Colonic mucosa (tissue), 4 donors: ENCODE measurements at regions not wholly inside any gene's neighbourhood (a gene's known extent, or its start where the extent isn't known, plus 50 kb on each side); places are given as distances from the start of the nearest gene placed in this dataset.

Experiments
- DNase-seq: peaks from one replicate; pipeline ENCODE4 v3.0.0-alpha.2; 2020
- H3K27ac ChIP-seq: fragments of 200-600 bp; one replicate; pipeline ENCODE4 v1.8.0; 2021
- H3K27me3 ChIP-seq: fragments of 200-600 bp; one replicate; pipeline ENCODE4 v1.8.0; 2021
- H3K36me3 ChIP-seq: fragments of 200-600 bp; one replicate; pipeline ENCODE4 v1.8.0; 2021
- H3K4me1 ChIP-seq: fragments of 200-600 bp; one replicate; pipeline ENCODE4 v1.8.0; 2021; ENCODE audit warnings: mild to moderate bottlenecking
- H3K4me3 ChIP-seq: fragments of 200-600 bp; one replicate; pipeline ENCODE4 v1.8.0; 2021
- H3K9ac ChIP-seq, 2 donors: one replicate each; pipeline ENCODE4 v1.7.0; 2013; ENCODE audit warnings: control low read depth in 2 of 2, low read depth in 2 of 2, low read length in 2 of 2
- H3K9me3 ChIP-seq: fragments of 200-600 bp; one replicate; pipeline ENCODE4 v1.8.0; 2021
- intact Hi-C: fragments of 100-400 bp; cut with DNase I; formaldehyde crosslinking; loops from one replicate; pipeline ENCODE4 v1.14.1; 2022
- TF ChIP-seq, protein P1 (sequence below): fragments of 200-600 bp; IDR thresholded peaks from one replicate; pipeline ENCODE4 v1.8.0; 2022; ENCODE audit warnings: antibody characterized with exemption, mild to moderate bottlenecking
- donor health status: healthy.
- donor health status: DM: no; HTN: no; CAD: no.
- donor health status: DM: no; HTN: no; CAD: no.

DNA sequence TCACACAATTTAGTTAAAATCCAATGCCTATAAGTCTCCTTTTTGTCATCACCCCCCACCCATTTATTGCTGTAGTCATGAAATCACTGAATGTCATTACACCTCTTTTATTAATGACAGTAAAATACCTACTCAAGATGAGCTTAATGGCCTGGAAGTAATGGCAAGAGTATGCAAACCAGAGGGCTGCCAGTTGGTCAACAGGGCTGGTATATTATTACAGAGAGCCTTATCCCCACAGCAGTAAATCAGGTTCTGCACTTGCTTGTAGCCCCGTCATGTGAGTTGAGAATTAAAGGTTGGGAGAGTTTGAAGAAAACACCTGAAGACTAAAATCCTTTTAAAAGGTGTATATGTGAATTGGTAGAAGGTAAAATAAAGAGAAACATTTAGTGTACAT lies 372.4 kb downstream of the MAT2B start:
- Histone ChIP-seq H3K4me1 (no peaks in the 10 kb centered on the region), H3K9me3 (no peaks in the 10 kb centered on the region), H3K4me3 (no peak overlapping the region), H3K27me3 (no peaks in the 10 kb centered on the region), H3K36me3 (no peaks in the 10 kb centered on the region), H3K9ac (no peak overlapping the region), H3K27ac (no peak overlapping the region)
- DNase-seq, result no peak
- TF ChIP-seq, protein P1, sequence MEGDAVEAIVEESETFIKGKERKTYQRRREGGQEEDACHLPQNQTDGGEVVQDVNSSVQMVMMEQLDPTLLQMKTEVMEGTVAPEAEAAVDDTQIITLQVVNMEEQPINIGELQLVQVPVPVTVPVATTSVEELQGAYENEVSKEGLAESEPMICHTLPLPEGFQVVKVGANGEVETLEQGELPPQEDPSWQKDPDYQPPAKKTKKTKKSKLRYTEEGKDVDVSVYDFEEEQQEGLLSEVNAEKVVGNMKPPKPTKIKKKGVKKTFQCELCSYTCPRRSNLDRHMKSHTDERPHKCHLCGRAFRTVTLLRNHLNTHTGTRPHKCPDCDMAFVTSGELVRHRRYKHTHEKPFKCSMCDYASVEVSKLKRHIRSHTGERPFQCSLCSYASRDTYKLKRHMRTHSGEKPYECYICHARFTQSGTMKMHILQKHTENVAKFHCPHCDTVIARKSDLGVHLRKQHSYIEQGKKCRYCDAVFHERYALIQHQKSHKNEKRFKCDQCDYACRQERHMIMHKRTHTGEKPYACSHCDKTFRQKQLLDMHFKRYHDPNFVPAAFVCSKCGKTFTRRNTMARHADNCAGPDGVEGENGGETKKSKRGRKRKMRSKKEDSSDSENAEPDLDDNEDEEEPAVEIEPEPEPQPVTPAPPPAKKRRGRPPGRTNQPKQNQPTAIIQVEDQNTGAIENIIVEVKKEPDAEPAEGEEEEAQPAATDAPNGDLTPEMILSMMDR, result no peak
- intact Hi-C loops, result no loop called here

DNA sequence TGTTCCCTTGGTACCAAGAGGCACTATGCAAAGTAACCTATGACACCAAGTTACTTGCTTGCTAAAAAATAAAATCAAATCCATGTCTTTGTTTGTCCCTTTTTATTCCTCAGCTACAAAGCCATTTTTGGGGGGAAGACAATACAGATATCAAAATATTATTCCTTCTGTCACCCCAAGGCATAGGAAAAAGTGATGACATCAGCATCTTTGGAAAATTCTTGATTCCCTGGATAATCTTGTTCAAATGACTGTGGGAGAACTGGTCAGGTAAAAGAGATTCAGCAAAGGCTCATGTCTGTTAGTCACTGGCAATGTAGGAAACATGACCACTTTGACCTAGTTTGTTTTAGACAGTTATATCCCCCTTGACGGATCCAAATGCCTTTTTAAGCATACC lies 373.1 kb downstream of the MAT2B start:
- H3K9me3 ChIP-seq, result no peaks in the 10 kb centered on the region
- H3K9ac ChIP-seq, result no peak overlapping the region
- H3K4me1 ChIP-seq, result no peaks in the 10 kb centered on the region
- H3K27me3 ChIP-seq, result no peaks in the 10 kb centered on the region
- no peak overlapping the region for H3K4me3 ChIP-seq
- DNase-seq, result no peak
- H3K36me3 ChIP-seq, result no peaks in the 10 kb centered on the region
- TF ChIP-seq, protein P1, result no peak
- intact Hi-C loops, result no loop called here
- H3K27ac ChIP-seq, result no peak overlapping the region

DNA sequence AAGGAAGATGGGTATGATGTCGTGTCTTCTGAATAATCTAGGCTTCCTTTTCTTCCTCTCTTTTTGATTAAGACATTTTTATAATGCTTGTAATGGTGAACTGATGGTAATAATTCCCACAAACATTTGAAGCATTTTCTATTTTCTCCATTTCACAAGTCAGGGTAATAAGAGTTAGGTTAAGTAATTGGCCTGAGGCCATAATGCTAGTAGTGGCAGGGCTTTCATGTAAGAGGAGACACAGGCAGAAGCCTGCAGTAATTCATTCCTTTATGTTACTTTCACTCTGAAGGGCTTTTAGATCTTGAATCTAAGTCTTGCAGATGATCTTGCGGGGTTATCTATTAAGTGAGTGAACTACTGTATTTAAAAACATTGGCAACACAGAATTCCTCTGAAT lies 374.9 kb downstream of the MAT2B start:
- TF ChIP-seq, protein P1, result no peak

DNA sequence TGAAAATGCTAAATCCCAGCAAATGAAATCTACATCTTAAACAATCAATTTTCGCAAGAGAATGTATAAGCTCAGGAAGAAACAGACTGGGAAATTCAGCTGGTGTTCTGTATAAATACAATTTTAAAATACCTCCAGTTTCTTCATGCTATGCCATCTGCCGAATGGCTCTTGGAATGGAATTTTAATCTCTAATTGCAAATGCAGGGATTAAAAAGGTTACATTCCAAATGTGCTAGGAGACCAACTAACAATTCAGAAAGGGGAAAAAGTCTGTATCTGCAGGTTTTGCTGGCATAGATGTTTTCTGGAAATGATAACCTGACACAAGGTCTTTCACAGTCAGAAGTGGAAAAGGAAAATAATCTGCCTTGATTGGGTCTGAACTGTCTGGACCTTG lies 379.7 kb downstream of the MAT2B start:
- Histone ChIP-seq H3K9me3 (no peaks in the 10 kb centered on the region), H3K36me3 (no peaks in the 10 kb centered on the region), H3K27me3 (no peaks in the 10 kb centered on the region), H3K9ac (no peak overlapping the region), H3K27ac (no peak overlapping the region), H3K4me1 (no peaks in the 10 kb centered on the region), H3K4me3 (no peak overlapping the region)
- no peak for DNase-seq
- TF ChIP-seq, protein P1, result no peak
- intact Hi-C loops, result no loop called here

More for the DNA sequence above, 374.9 kb downstream of the MAT2B start:
- H3K9me3 ChIP-seq, result no peaks in the 10 kb centered on the region
- H3K27me3 ChIP-seq, result no peaks in the 10 kb centered on the region
- no peaks in the 10 kb centered on the region for H3K36me3 ChIP-seq
- DNase-seq, result no peak
- no peaks in the 10 kb centered on the region for H3K4me1 ChIP-seq
- no peak overlapping the region for H3K4me3 ChIP-seq
- H3K27ac ChIP-seq, result no peak overlapping the region
- intact Hi-C loops, result no loop called here
- H3K9ac ChIP-seq, result no peak overlapping the region

DNA sequence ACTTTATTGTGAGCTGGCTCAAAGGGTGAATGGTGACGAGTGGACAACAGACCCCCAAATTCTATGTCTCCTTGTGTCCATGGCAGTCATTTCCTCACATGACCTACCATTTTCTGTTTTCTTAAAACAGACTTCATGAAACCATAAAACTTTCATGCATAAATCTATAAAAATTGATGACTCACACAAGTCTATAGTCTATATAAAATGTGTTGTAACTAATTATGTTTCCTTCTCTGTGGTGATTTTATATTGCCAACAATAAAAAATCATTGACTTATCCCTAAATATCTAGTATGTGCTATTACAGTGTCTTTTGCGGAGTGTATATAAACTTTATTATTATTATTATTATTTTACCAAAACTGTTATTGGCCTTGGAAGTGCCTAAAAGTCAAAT lies 382.4 kb downstream of the MAT2B start:
- H3K4me1 ChIP-seq, result no peaks in the 10 kb centered on the region
- TF ChIP-seq, protein P1, result no peak
- DNase-seq, result no peak
- H3K9me3 ChIP-seq, result no peaks in the 10 kb centered on the region
- no peaks in the 10 kb centered on the region for H3K27me3 ChIP-seq
- no peak overlapping the region for H3K9ac ChIP-seq
- intact Hi-C loops, result no loop called here
- no peak overlapping the region for H3K27ac ChIP-seq
- no peak overlapping the region for H3K4me3 ChIP-seq
- no peaks in the 10 kb centered on the region for H3K36me3 ChIP-seq

DNA sequence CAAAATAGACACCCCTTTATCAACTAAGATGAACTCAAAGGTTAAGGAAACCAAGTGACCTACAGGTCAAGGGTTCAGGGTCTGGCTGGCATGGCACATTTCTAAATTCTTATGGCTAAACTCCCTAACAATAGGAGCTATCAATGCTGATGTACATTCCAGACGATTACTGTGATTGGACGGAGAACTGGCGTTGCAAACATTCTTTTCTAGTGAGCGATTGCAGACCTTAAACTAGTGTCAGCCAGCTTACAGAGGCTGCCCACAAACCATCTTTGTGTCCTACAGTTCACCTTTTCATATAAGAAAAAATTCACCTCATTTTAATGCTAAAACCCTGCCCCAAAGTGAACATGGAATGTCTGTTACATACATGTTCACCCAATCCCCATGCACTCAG lies 382.9 kb downstream of the MAT2B start:
- no peak overlapping the region for H3K27ac ChIP-seq
- no peaks in the 10 kb centered on the region for H3K27me3 ChIP-seq
- no peaks in the 10 kb centered on the region for H3K36me3 ChIP-seq
- no peak for DNase-seq
- intact Hi-C loops, result no loop called here
- H3K9ac ChIP-seq, result no peak overlapping the region
- H3K4me1 ChIP-seq, result no peaks in the 10 kb centered on the region
- H3K9me3 ChIP-seq, result no peaks in the 10 kb centered on the region
- TF ChIP-seq, protein P1, result no peak
- H3K4me3 ChIP-seq, result no peak overlapping the region
